Fibroblast of lung (primary cell): ENCODE measurements at regions not wholly inside any gene's neighbourhood (a gene's known extent, or its start where the extent isn't known, plus 50 kb on each side); places are given as distances from the start of the nearest gene placed in this dataset.

Experiments
- DNase-seq, 2 donors: peaks; one replicate each; pipeline versions ENCODE4 v3.0.0 to v3.0.0-alpha.2; 2010; ENCODE audit warnings: low read depth in 2 of 2
- H2AFZ ChIP-seq: 2 replicates; pipeline ENCODE4 v1.5.1; 2012; ENCODE audit warnings: low read length, control low read depth, inconsistent platforms
- H3K27ac ChIP-seq: 2 replicates; pipeline ENCODE4 v1.5.1; 2011; ENCODE audit warnings: low read length, control low read depth; ENCODE audit not compliant: insufficient read depth
- H3K27me3 ChIP-seq: 2 replicates; pipeline ENCODE4 v1.5.1; 2011; ENCODE audit warnings: mild to moderate bottlenecking, low read length; ENCODE audit not compliant: control insufficient read depth, insufficient read depth
- H3K36me3 ChIP-seq: 2 replicates; pipeline ENCODE4 v1.5.1; 2011; ENCODE audit warnings: low read length; ENCODE audit not compliant: control insufficient read depth, insufficient read depth
- H3K4me1 ChIP-seq: 2 replicates; pipeline ENCODE4 v1.5.1; 2011; ENCODE audit warnings: low read length; ENCODE audit not compliant: control insufficient read depth, insufficient read depth; ENCODE audit errors: extremely low read depth
- H3K4me2 ChIP-seq: 2 replicates; pipeline ENCODE4 v1.5.1; 2011; ENCODE audit warnings: low read length, control low read depth; ENCODE audit not compliant: insufficient read depth; ENCODE audit errors: extremely low read depth
- H3K4me3 ChIP-seq, 4 experiments: fragments of 200-600 bp in 1 of 4; sonication (generic) in 1 of 4; replicated peaks in 1 of 4; 2 replicates each; pipeline ENCODE4 v1.5.1; 2011 to 2016; ENCODE audit warnings: low read length in 4 of 4, low read depth in 3 of 4, mild to moderate bottlenecking in 3 of 4, control low read depth in 2 of 4, inconsistent platforms in 1 of 4, mixed read lengths in 1 of 4; ENCODE audit not compliant: insufficient read depth in 1 of 4; ENCODE audit errors: control extremely low read depth in 1 of 4
- H3K79me2 ChIP-seq: 2 replicates; pipeline ENCODE4 v1.5.1; 2012; ENCODE audit warnings: mild to moderate bottlenecking, low read length, inconsistent platforms; ENCODE audit not compliant: control insufficient read depth, insufficient read depth
- H3K9ac ChIP-seq: 2 replicates; pipeline ENCODE4 v1.5.1; 2011; ENCODE audit warnings: mild to moderate bottlenecking, low read length, control low read depth; ENCODE audit not compliant: insufficient read depth
- H3K9me3 ChIP-seq: 2 replicates; pipeline ENCODE4 v1.5.1; 2012; ENCODE audit warnings: low read depth, low read length; ENCODE audit not compliant: control insufficient read depth, insufficient read depth
- H4K20me1 ChIP-seq: 2 replicates; pipeline ENCODE4 v1.5.1; 2011; ENCODE audit warnings: low read length; ENCODE audit not compliant: control insufficient read depth, insufficient read depth; ENCODE audit errors: extremely low read depth
- CTCF ChIP-seq, 2 donors: IDR thresholded peaks in 1 of 2; conservative IDR thresholded peaks in 1 of 2; 1 replicate in 1 of 2; 2 replicates in 1 of 2; pipeline ENCODE4 v1.5.1; 2011 to 2012; ENCODE audit warnings: low read length in 2 of 2, control low read depth in 1 of 2, inconsistent platforms in 1 of 2, low read depth in 1 of 2, mild to moderate bottlenecking in 1 of 2
- EZH2 ChIP-seq: IDR thresholded peaks from 2 replicates; pipeline ENCODE4 v1.5.1; 2012; ENCODE audit warnings: low read length, control low read depth, mild to moderate bottlenecking; ENCODE audit errors: missing control alignments

- Histone ChIP-seq H3K36me3 (no peaks in the 10 kb centered on the region), H3K4me3 (no peak overlapping the region), H2AFZ (no peak overlapping the region), H3K9ac (no peak overlapping the region), H3K4me2 (no peak overlapping the region), H4K20me1 (no peaks in the 10 kb centered on the region), H3K27ac (no peak overlapping the region), H3K79me2 (no peaks in the 10 kb centered on the region), H3K27me3 (no peaks in the 10 kb centered on the region), H3K4me1 (no peaks in the 10 kb centered on the region), H3K9me3 (no peaks in the 10 kb centered on the region)
- no peak for TF ChIP-seq EZH2
- TF ChIP-seq CTCF (conservative IDR thresholded peaks at IDR 0.05 in 1 of 2, IDR thresholded peaks at IDR 0.05 in 1 of 2; ENCODE audit: low read depth in 1 of 2, low read length in 2 of 2): no peak
- DNase-seq: no peak
Measured at GRCh38 chr14:98900798-98901197, 371.2 kb downstream of the BCL11B start.

- TF ChIP-seq CTCF (conservative IDR thresholded peaks at IDR 0.05 in 1 of 2, IDR thresholded peaks at IDR 0.05 in 1 of 2; ENCODE audit: low read depth in 1 of 2, low read length in 2 of 2) (no peak), EZH2 (no peak)
- H3K27ac ChIP-seq: no peak overlapping the region
- no peaks in the 10 kb centered on the region for H4K20me1 ChIP-seq
- no peaks in the 10 kb centered on the region for H3K4me1 ChIP-seq
- H3K9me3 ChIP-seq: no peaks in the 10 kb centered on the region
- no peak overlapping the region for H3K9ac ChIP-seq
- no peak overlapping the region for H3K4me2 ChIP-seq
- no peaks in the 10 kb centered on the region for H3K36me3 ChIP-seq
- H3K4me3 ChIP-seq: no peak overlapping the region
- no peaks in the 10 kb centered on the region for H3K79me2 ChIP-seq
- no peak for DNase-seq
- H2AFZ ChIP-seq: no peak overlapping the region
- no peaks in the 10 kb centered on the region for H3K27me3 ChIP-seq
Measured at GRCh38 chr14:98901511-98902205, 370.3 kb downstream of the BCL11B start.

DNA sequence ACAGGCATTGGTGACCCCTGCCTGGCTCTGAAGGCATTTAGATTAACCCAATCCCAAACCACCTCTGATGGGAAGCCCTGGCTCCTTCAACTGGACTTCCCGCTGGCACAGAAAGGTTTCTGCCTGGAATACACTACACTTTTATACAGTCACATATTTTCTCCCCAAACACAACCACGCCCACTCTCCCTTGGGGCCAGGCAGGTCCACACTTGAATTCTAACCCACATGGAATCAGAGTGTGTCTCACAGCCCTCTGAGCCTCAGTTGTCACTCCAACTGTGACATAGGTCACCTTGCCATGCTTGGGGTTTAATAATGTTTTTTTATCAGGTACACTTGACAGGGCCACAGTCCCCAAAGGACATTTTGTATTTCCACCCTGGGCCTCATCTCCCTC is 368.6 kb downstream of the BCL11B start:
- Histone ChIP-seq H3K9me3 (no peaks in the 10 kb centered on the region), H3K79me2 (no peaks in the 10 kb centered on the region), H3K4me3 (no peak overlapping the region), H3K27me3 (no peaks in the 10 kb centered on the region), H3K4me1 (no peaks in the 10 kb centered on the region), H3K9ac (no peak overlapping the region), H2AFZ (no peak overlapping the region), H3K27ac (no peak overlapping the region), H3K36me3 (no peaks in the 10 kb centered on the region), H4K20me1 (no peaks in the 10 kb centered on the region), H3K4me2 (no peak overlapping the region)
- no peak for TF ChIP-seq EZH2
- no peak for TF ChIP-seq CTCF (conservative IDR thresholded peaks at IDR 0.05 in 1 of 2, IDR thresholded peaks at IDR 0.05 in 1 of 2; ENCODE audit: low read depth in 1 of 2, low read length in 2 of 2)
- DNase-seq: no peak
